ENCODE measurements at regions not wholly inside any gene's neighbourhood (a gene's known extent, or its start where the extent isn't known, plus 50 kb on each side); places are given as distances from the start of the nearest gene placed in this dataset.

- WGBS (ENCODE audit: missing lambda C conversion rate), result 54% methylated on average over 1 of the region's 1 CpG
- TF ChIP-seq EHF (CRISPR knock-in tag; IDR thresholded peaks at IDR 0.05), result no peak
- TF ChIP-seq ESRRA (IDR thresholded peaks at IDR 0.05; ENCODE audit: borderline replicate concordance, low read length), result no peak
- TF ChIP-seq, protein P1, sequence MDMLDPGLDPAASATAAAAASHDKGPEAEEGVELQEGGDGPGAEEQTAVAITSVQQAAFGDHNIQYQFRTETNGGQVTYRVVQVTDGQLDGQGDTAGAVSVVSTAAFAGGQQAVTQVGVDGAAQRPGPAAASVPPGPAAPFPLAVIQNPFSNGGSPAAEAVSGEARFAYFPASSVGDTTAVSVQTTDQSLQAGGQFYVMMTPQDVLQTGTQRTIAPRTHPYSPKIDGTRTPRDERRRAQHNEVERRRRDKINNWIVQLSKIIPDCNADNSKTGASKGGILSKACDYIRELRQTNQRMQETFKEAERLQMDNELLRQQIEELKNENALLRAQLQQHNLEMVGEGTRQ (IDR thresholded peaks at IDR 0.05), result no peak
- TF ChIP-seq ZNF302 (CRISPR knock-in tag; IDR thresholded peaks at IDR 0.05), result no peak
- TF ChIP-seq SREBF2 (IDR thresholded peaks at IDR 0.05), result no peak
- no peak for TF ChIP-seq PHF8 (IDR thresholded peaks at IDR 0.05; ENCODE audit: borderline replicate concordance, low read depth)
- no peak for TF ChIP-seq ZFP36 (IDR thresholded peaks at IDR 0.05; ENCODE audit: borderline replicate concordance, partially characterized antibody)
- TF ChIP-seq SMC3 (IDR thresholded peaks at IDR 0.05), result no peak
- TF ChIP-seq BHLHE40 (IDR thresholded peaks at IDR 0.05; ENCODE audit: low read depth, low read length), result no peak
- FAIRE-seq, result no peak
- H3K4me2 ChIP-seq, result no peak overlapping the region
- H3K4me1 ChIP-seq, result no peaks in the 10 kb centered on the region
- H3K27ac ChIP-seq, result no peak overlapping the region
- DNase-seq (ENCODE audit: low read depth in 1 of 2, low spot score in 1 of 2), result no peak
- H3K4me3 ChIP-seq, result no peak overlapping the region
- POLR2A ChIA-PET, result no interaction called here
- no peak for ATAC-seq
- no peaks in the 10 kb centered on the region for H3K9me3 ChIP-seq
- CTCF ChIA-PET, result no interaction called here
Observed at GRCh38 chr4:16450724-16451123, 224.5 kb upstream of the TAPT1 start.

GRCh38 chr4:16450031-16450430, 223.8 kb upstream of the TAPT1 start:
- H3K27ac ChIP-seq, result no peak overlapping the region
- POLR2A ChIA-PET, result no interaction called here
- 2% methylated on average over 3 of the region's 3 CpGs for WGBS (ENCODE audit: missing lambda C conversion rate)
- H3K4me2 ChIP-seq, result no peak overlapping the region
- ATAC-seq, result no peak
- no peak for DNase-seq (ENCODE audit: low read depth in 1 of 2, low spot score in 1 of 2)
- FAIRE-seq, result no peak
- no peaks in the 10 kb centered on the region for H3K9me3 ChIP-seq
- TF ChIP-seq ESRRA (IDR thresholded peaks at IDR 0.05; ENCODE audit: borderline replicate concordance, low read length) (no peak), CBX2 (IDR thresholded peaks at IDR 0.05; ENCODE audit: borderline replicate concordance, low read depth) (no peak), FOSL2 (IDR thresholded peaks at IDR 0.05) (no peak), FOSL2 (CRISPR knock-in tag; IDR thresholded peaks at IDR 0.05) (no peak), ZNF302 (CRISPR knock-in tag; IDR thresholded peaks at IDR 0.05) (no peak), HOXB5 (CRISPR knock-in tag; IDR thresholded peaks at IDR 0.05) (no peak), HES2 (IDR thresholded peaks at IDR 0.05) (no peak), RCOR1 (IDR thresholded peaks at IDR 0.05; ENCODE audit: low read depth, low read length) (no peak), HDAC2 (IDR thresholded peaks at IDR 0.05) (no peak), RARB (CRISPR knock-in tag; IDR thresholded peaks at IDR 0.05) (no peak), HOXA7 (CRISPR knock-in tag; IDR thresholded peaks at IDR 0.05) (no peak), POLR2A (IDR thresholded peaks at IDR 0.05; ENCODE audit: low read length) (no peak)
- TF ChIP-seq, protein P2, sequence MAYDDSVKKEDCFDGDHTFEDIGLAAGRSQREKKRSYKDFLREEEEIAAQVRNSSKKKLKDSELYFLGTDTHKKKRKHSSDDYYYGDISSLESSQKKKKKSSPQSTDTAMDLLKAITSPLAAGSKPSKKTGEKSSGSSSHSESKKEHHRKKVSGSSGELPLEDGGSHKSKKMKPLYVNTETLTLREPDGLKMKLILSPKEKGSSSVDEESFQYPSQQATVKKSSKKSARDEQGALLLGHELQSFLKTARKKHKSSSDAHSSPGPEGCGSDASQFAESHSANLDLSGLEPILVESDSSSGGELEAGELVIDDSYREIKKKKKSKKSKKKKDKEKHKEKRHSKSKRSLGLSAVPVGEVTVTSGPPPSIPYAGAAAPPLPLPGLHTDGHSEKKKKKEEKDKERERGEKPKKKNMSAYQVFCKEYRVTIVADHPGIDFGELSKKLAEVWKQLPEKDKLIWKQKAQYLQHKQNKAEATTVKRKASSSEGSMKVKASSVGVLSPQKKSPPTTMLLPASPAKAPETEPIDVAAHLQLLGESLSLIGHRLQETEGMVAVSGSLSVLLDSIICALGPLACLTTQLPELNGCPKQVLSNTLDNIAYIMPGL (CRISPR knock-in tag; IDR thresholded peaks at IDR 0.05; ENCODE audit: borderline replicate concordance), result no peak
- no peaks in the 10 kb centered on the region for H3K4me1 ChIP-seq
- no peak overlapping the region for H3K4me3 ChIP-seq
- CTCF ChIA-PET, result no interaction called here

DNA sequence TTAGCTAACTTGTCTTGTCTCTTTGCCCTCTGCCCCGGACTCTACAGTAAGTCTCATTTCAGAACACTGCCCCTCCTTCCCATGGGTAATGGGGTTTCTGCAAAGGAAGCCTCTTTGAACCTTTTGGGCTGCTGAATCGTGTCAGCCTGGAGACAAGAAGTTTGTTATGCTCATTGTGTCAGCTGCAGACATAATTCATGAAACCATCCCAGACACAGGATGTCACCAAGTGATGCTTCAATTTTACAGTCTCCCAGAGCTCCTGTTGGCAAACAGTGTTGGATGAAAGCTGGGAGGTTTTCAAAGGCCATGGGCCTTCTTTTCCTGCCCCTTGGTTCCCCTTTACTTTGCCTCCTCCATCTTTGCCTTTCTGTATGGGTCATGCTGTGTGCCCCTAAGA, 223.1 kb upstream of the TAPT1 start:
- DNase-seq (ENCODE audit: low read depth in 1 of 2, low spot score in 1 of 2) (no peak), ATAC-seq (no peak), FAIRE-seq (no peak)
- no peak for TF ChIP-seq FOSB (CRISPR knock-in tag; IDR thresholded peaks at IDR 0.05)
- no peak for TF ChIP-seq EHMT2 (IDR thresholded peaks at IDR 0.05; ENCODE audit: low read depth)
- no peak for TF ChIP-seq E2F6 (IDR thresholded peaks at IDR 0.05; ENCODE audit: borderline replicate concordance, low read depth)
- WGBS (ENCODE audit: missing lambda C conversion rate), result 0% methylated on average over 2 of the region's 2 CpGs
- no peaks in the 10 kb centered on the region for H3K4me1 ChIP-seq
- H3K27ac ChIP-seq, result no peak overlapping the region
- H3K4me2 ChIP-seq, result no peak overlapping the region
- POLR2A ChIA-PET, result no interaction called here
- H3K4me3 ChIP-seq, result no peak overlapping the region
- no peaks in the 10 kb centered on the region for H3K9me3 ChIP-seq
- CTCF ChIA-PET, result interaction anchor here (0.6 kb wide), 1 partner anchor 801 kb away, joined by 3 read pairs; no protein-coding TSS in a partner anchor
